CD14-positive monocyte (primary cell): ENCODE measurements at regions not wholly inside any gene's neighbourhood (a gene's known extent, or its start where the extent isn't known, plus 50 kb on each side); places are given as distances from the start of the nearest gene placed in this dataset.
"Not testable (repeated sequence)": the region's sequence is repeated elsewhere in the genome, so short reads cannot be mapped to it uniquely, and the experiment has no call there.

Source experiments
- DNase-seq, 3 donors: peaks; one replicate each; pipeline ENCODE4 v3.0.0-alpha.2; 2011 to 2022
- H2AFZ ChIP-seq: 2 replicates; pipeline ENCODE4 v1.6.0; 2012; ENCODE audit warnings: mild to moderate bottlenecking, low read depth, low read length, inconsistent platforms; ENCODE audit not compliant: insufficient read depth, poor library complexity, severe bottlenecking
- H3K27ac ChIP-seq, 2 donors: 1 replicate in 1 of 2; 2 replicates in 1 of 2; pipeline ENCODE4 v1.5.1; 2012 to 2013; ENCODE audit warnings: low read length in 2 of 2, control low read depth in 1 of 2, inconsistent platforms in 1 of 2, low read depth in 1 of 2, mild to moderate bottlenecking in 1 of 2
- H3K27me3 ChIP-seq, 2 donors: one replicate each; pipeline versions ENCODE4 v1.6.0 to v1.6.1; 2011 to 2013; ENCODE audit warnings: low read length in 2 of 2; ENCODE audit not compliant: control insufficient read depth in 2 of 2, insufficient read depth in 2 of 2
- H3K36me3 ChIP-seq, 2 donors: replicated peaks in 1 of 2; 1 replicate in 1 of 2; 2 replicates in 1 of 2; pipeline versions ENCODE4 v1.5.1 to v1.6.1; 2012 to 2013; ENCODE audit warnings: low read length in 2 of 2, control low read depth in 1 of 2, inconsistent platforms in 1 of 2, mild to moderate bottlenecking in 1 of 2; ENCODE audit not compliant: insufficient read depth in 2 of 2, control insufficient read depth in 1 of 2
- H3K4me1 ChIP-seq, 2 donors: 1 replicate in 1 of 2; 2 replicates in 1 of 2; pipeline versions ENCODE4 v1.5.1 to v1.6.1; 2012 to 2013; ENCODE audit warnings: low read length in 2 of 2, control low read depth in 1 of 2, inconsistent platforms in 1 of 2, mild to moderate bottlenecking in 1 of 2, moderate library complexity in 1 of 2; ENCODE audit not compliant: insufficient read depth in 2 of 2, control insufficient read depth in 1 of 2
- H3K4me2 ChIP-seq: replicated peaks from 2 replicates; pipeline ENCODE3; 2012; ENCODE audit warnings: low read length, moderate library complexity, mild to moderate bottlenecking; ENCODE audit not compliant: poor library complexity, severe bottlenecking; ENCODE audit errors: extremely low read depth
- H3K4me3 ChIP-seq, 3 experiments: fragments of 200-600 bp in 1 of 3; sonication (generic) in 1 of 3; replicated peaks in 1 of 3; 1 replicate in 2 of 3; 2 replicates in 1 of 3; pipeline ENCODE4 v1.5.1; 2011 to 2013; ENCODE audit warnings: low read length in 3 of 3, mild to moderate bottlenecking in 3 of 3, control low read depth in 2 of 3, low read depth in 2 of 3, inconsistent platforms in 1 of 3, moderate library complexity in 1 of 3
- H3K79me2 ChIP-seq: 2 replicates; pipeline ENCODE4 v1.6.0; 2012; ENCODE audit warnings: mild to moderate bottlenecking, control low read depth, inconsistent platforms, low read length, moderate library complexity; ENCODE audit not compliant: insufficient read depth
- H3K9ac ChIP-seq: 2 replicates; pipeline ENCODE4 v1.6.0; 2017; ENCODE audit warnings: low read length, mild to moderate bottlenecking; ENCODE audit not compliant: insufficient read depth, poor library complexity, severe bottlenecking
- H3K9me3 ChIP-seq, 2 donors: replicated peaks in 1 of 2; 1 replicate in 1 of 2; 2 replicates in 1 of 2; pipeline versions ENCODE4 v1.5.1 to v1.6.1; 2012 to 2013; ENCODE audit warnings: low read length in 2 of 2, control low read depth in 1 of 2; ENCODE audit not compliant: control insufficient read depth in 1 of 2, insufficient read depth in 1 of 2
- H4K20me1 ChIP-seq: 2 replicates; pipeline ENCODE4 v1.6.0; 2012; ENCODE audit warnings: mild to moderate bottlenecking, low read length, control low read depth, moderate library complexity; ENCODE audit not compliant: insufficient read depth
- H3K27ac Mint-ChIP-seq, 7 donors: one replicate each; pipeline ENCODE4 v1.8.0; 2020; ENCODE audit warnings: mild to moderate bottlenecking in 7 of 7, mixed read lengths in 7 of 7, moderate library complexity in 6 of 7, inconsistent platforms in 2 of 7
- H3K27me3 Mint-ChIP-seq, 3 donors: one replicate each; pipeline ENCODE4 v1.8.0; 2021 to 2022; ENCODE audit warnings: low read depth in 3 of 3, mild to moderate bottlenecking in 3 of 3, mixed read lengths in 3 of 3, moderate library complexity in 3 of 3, inconsistent platforms in 1 of 3
- H3K36me3 Mint-ChIP-seq, 2 donors: one replicate each; pipeline ENCODE4 v1.8.0; 2020; ENCODE audit warnings: mixed read lengths in 2 of 2, inconsistent platforms in 1 of 2, mild to moderate bottlenecking in 1 of 2
- H3K4me1 Mint-ChIP-seq: one replicate; pipeline ENCODE4 v1.8.0; 2020; ENCODE audit warnings: mild to moderate bottlenecking, mixed read lengths
- H3K4me3 Mint-ChIP-seq, 2 donors: one replicate each; pipeline ENCODE4 v1.8.0; 2020; ENCODE audit warnings: mild to moderate bottlenecking in 2 of 2, mixed read lengths in 2 of 2, moderate library complexity in 1 of 2
- H3K9me3 Mint-ChIP-seq, 7 donors: one replicate each; pipeline ENCODE4 v1.8.0; 2020 to 2022; ENCODE audit warnings: mixed read lengths in 7 of 7, mild to moderate bottlenecking in 6 of 7, moderate library complexity in 6 of 7, inconsistent platforms in 2 of 7
- CTCF ChIP-seq: fragments of 200-600 bp; IDR thresholded peaks from one replicate; pipeline ENCODE4 v1.8.0; 2022; ENCODE audit warnings: antibody characterized with exemption, mild to moderate bottlenecking
- WGBS: methylation state at CpG from one replicate; pipeline ENCODE4 v1.1.5; 2013; ENCODE audit warnings: missing lambda C conversion rate; ENCODE audit not compliant: insufficient coverage; 5-methylcytosine and 5-hydroxymethylcytosine counted together
- intact Hi-C, 2 donors: fragments of 100-400 bp; cut with micrococcal nuclease; formaldehyde crosslinking; loops; one replicate each; pipeline versions ENCODE4 v1.15.0 to v1.15.1; 2023

- H3K27me3 ChIP-seq, H3K4me1 Mint-ChIP-seq, H3K36me3 Mint-ChIP-seq, intact Hi-C loops, H4K20me1 ChIP-seq, DNase-seq, H3K4me1 ChIP-seq, H3K4me3 Mint-ChIP-seq, H3K36me3 ChIP-seq, H3K79me2 ChIP-seq, H3K4me2 ChIP-seq, H3K9me3 Mint-ChIP-seq, H3K27me3 Mint-ChIP-seq, H3K9ac ChIP-seq, H2AFZ ChIP-seq, H3K27ac Mint-ChIP-seq, H3K27ac ChIP-seq, H3K9me3 ChIP-seq, H3K4me3 ChIP-seq: not testable (repeated sequence)
- 100% methylated on average over 1 of the region's 5 CpGs for WGBS
Observed at GRCh38 chr6:144923491-144923787, 638.3 kb downstream of the UTRN start.

GRCh38 chr6:144928847-144929246 lies 643.7 kb downstream of the UTRN start:
- H3K4me3 ChIP-seq, result no peak overlapping the region
- no peaks in the 10 kb centered on the region for H3K79me2 ChIP-seq
- H3K27me3 ChIP-seq, result no peaks in the 10 kb centered on the region
- Mint-ChIP-seq H3K4me3 (no peak overlapping the region), H3K27me3 (peaks cover 0 to 2% (median 0%) of the 10 kb centered on the region in 3 donors), H3K27ac (no peak overlapping the region), H3K4me1 (peaks cover 2% of the 10 kb centered on the region), H3K36me3 (no peaks in the 10 kb centered on the region), H3K9me3 (peaks cover 0 to 9% (median 3%) of the 10 kb centered on the region in 7 donors)
- DNase-seq, result no peak
- H3K36me3 ChIP-seq, result no peaks in the 10 kb centered on the region
- TF ChIP-seq CTCF, result no peak
- H3K4me1 ChIP-seq, result no peaks in the 10 kb centered on the region
- H3K4me2 ChIP-seq, result no peak overlapping the region
- H2AFZ ChIP-seq, result no peak overlapping the region
- intact Hi-C loops, result no loop called here
- H3K9me3 ChIP-seq, result no peaks in the 10 kb centered on the region
- H3K27ac ChIP-seq, result no peak overlapping the region
- WGBS, result 71% methylated on average over 1 of the region's 1 CpG
- H3K9ac ChIP-seq, result no peak overlapping the region
- no peaks in the 10 kb centered on the region for H4K20me1 ChIP-seq
